ENCODE measurements at regions not wholly inside any gene's neighbourhood (a gene's known extent, or its start where the extent isn't known, plus 50 kb on each side); places are given as distances from the start of the nearest gene placed in this dataset.
A peak's percentile ranks its signal among the peaks of the same experiment; 100 is the strongest.

GRCh38 chr1:98331243-98331642 lies 330.3 kb upstream of the SNX7 start:
- no peak for TF ChIP-seq CTCF (IDR thresholded peaks at IDR 0.05)
- ATAC-seq (ENCODE audit: low FRiP score) = no peak
- DNase-seq (ENCODE audit: low spot score) = no peak

DNA sequence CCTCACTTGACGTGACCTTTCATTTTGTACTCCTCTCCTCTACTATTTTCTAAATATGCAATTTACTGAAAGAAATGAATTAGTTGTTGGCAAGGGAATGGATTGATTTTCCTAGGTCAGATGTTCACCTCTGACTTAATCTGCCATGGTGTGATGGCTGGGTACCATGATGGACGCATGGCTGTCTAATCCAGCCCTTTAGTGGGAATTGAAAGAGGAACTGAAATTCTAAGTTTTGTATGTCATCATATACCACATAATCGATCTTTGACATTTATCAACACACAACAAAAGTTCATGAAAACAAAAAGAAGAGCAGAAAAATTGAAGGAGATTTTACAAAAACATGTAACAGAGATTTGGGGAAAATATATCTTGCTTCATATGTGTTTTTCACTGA lies 331.3 kb upstream of the SNX7 start:
- no peak for TF ChIP-seq CTCF (IDR thresholded peaks at IDR 0.05)
- DNase-seq (ENCODE audit: low spot score) = no peak
- no peak for ATAC-seq (ENCODE audit: low FRiP score)

- no peak for DNase-seq (ENCODE audit: low spot score)
- no peak for ATAC-seq (ENCODE audit: low FRiP score)
- no peak for TF ChIP-seq CTCF (IDR thresholded peaks at IDR 0.05)
Measured at GRCh38 chr1:98328855-98329254, 332.7 kb upstream of the SNX7 start.

DNA sequence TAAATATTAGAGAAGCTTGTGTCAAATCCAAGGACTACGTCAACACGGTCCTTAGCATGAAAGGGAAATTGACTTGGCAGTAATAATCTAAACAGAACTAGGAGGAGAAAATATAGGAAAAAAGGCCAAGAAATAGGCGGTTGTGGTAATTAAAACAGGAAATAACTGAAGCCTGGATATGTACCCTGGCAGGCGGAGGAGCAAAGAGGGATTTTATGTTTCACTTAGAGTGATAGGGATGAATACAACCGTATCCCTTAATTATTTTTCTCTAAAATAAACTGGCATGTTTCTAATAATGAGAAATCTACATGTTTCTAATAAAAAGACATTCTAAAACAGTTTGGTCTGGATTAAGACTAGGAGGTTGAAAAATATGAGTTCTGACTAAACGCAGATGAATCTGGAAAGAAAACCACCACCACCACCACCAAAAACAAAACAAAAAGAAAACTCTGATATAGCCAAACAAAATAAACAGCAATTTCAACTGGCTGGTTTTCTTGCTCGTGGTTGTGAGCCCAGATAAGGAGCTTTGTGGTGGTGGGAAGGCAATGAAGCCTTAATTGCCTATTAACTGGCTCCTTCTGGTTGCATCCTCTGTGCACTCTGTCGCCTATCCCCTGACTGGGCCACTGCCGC lies 334.2 kb upstream of the SNX7 start:
- DNase-seq (ENCODE audit: low spot score) (no peak), ATAC-seq (ENCODE audit: low FRiP score) (no peak)
- TF ChIP-seq CTCF (IDR thresholded peaks at IDR 0.05) = no peak

DNA sequence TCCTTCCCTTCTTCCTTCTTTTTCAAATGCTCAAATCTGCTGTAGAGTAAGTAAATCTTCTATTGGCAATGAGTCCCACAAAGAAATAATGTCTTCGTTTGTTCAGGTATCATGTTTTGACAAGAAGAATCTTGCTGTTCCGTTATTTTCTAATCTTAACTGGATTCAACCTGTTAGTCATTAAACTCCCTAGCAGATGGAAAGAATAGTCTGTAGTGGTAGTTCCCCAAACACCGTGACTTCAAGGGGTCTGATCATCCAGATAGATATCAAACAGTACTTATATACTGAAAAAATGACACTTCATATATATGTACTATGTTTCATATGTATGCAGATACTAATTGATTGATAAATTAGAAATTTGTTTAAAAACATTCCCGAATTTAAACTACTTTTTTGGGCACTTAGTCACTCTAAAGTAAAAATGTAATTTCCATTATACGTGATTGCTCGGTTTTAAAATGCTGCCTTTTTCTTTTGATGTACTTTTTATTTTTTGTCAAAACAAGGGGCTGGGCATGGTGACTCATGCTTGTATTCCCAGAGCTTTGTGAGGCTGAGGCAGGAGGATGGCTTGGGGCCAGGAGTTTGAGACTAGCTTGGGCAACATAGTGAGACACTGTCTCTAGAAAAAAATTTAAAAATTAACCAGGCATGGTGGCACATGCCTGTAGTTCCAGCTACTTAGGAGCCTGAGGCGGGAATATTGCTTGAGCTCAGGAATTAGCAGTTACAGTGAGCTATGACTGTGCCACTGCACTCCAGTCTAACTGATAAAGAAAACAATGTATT lies 335.7 kb upstream of the SNX7 start:
- DNase-seq (ENCODE audit: low spot score) (peak; percentile 42), ATAC-seq (ENCODE audit: low FRiP score) (no peak)
- TF ChIP-seq CTCF (IDR thresholded peaks at IDR 0.05) = no peak

GRCh38 chr1:98323906-98324358 lies 337.6 kb upstream of the SNX7 start:
- TF ChIP-seq CTCF (IDR thresholded peaks at IDR 0.05) = no peak
- ATAC-seq (ENCODE audit: low FRiP score) (peak; percentile 70), DNase-seq (ENCODE audit: low spot score) (no peak)

GRCh38 chr1:98323388-98323787 lies 338.1 kb upstream of the SNX7 start:
- ATAC-seq (ENCODE audit: low FRiP score) (no peak), DNase-seq (ENCODE audit: low spot score) (no peak)
- no peak for TF ChIP-seq CTCF (IDR thresholded peaks at IDR 0.05)

All from omental fat pad (tissue), 3 donors.